ENCODE measurements at regions not wholly inside any gene's neighbourhood (a gene's known extent, or its start where the extent isn't known, plus 50 kb on each side); places are given as distances from the start of the nearest gene placed in this dataset.

DNA sequence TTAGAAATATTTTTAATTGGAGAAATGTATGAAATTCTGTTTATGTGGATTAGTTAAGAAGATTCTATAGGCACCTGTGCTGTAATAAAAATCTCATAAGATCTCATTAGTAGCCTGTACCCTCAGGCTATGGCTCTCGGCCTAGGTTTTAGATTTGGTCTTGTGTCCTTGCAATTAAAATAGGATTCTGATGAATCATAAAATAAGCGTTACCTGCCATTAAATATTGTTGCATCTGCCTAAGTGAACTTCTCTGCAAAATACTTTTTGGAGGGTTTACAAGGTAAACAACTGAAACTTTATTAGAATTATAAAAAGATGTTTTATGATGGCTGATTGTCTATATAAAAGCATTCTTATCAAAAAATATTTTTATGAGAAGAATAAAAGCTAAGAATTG lies 804.1 kb upstream of the ANO3 start:
- Mint-ChIP-seq H3K27ac (no peak overlapping the region), H3K36me3 (ENCODE audit: low read depth) (no peaks in the 10 kb centered on the region), H3K27me3 (ENCODE audit: low read depth, poor library complexity) (no peaks in the 10 kb centered on the region), H3K4me3 (no peak overlapping the region), H3K4me1 (no peaks in the 10 kb centered on the region), H3K9me3 (no peaks in the 10 kb centered on the region)
- TF ChIP-seq CTCF (IDR thresholded peaks at IDR 0.05): no peak
- no peak for DNase-seq

DNA sequence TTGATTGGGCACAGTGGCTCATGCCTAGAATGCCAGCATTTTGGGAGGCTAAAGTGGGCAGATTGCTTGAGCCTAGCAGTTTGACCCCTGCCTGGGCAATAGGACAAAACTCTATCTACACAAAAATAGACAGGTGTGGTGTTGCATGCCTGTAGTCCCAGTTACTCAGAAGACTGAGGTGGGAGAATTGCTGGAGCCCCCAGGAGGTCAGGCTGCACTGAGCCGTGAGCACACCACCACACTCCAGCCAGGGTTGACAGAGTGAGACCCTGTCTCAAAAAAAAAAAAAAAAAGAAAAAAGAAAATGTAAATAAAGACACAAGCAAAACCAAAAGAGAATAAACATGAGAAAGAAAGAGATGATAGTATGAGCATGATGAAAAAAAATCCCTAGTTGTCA lies 802.4 kb upstream of the ANO3 start:
- Mint-ChIP-seq H3K4me1 (no peaks in the 10 kb centered on the region), H3K36me3 (ENCODE audit: low read depth) (no peaks in the 10 kb centered on the region), H3K9me3 (no peaks in the 10 kb centered on the region), H3K27me3 (ENCODE audit: low read depth, poor library complexity) (no peaks in the 10 kb centered on the region), H3K27ac (no peak overlapping the region), H3K4me3 (no peak overlapping the region)
- DNase-seq: no peak
- TF ChIP-seq CTCF (IDR thresholded peaks at IDR 0.05): no peak

DNA sequence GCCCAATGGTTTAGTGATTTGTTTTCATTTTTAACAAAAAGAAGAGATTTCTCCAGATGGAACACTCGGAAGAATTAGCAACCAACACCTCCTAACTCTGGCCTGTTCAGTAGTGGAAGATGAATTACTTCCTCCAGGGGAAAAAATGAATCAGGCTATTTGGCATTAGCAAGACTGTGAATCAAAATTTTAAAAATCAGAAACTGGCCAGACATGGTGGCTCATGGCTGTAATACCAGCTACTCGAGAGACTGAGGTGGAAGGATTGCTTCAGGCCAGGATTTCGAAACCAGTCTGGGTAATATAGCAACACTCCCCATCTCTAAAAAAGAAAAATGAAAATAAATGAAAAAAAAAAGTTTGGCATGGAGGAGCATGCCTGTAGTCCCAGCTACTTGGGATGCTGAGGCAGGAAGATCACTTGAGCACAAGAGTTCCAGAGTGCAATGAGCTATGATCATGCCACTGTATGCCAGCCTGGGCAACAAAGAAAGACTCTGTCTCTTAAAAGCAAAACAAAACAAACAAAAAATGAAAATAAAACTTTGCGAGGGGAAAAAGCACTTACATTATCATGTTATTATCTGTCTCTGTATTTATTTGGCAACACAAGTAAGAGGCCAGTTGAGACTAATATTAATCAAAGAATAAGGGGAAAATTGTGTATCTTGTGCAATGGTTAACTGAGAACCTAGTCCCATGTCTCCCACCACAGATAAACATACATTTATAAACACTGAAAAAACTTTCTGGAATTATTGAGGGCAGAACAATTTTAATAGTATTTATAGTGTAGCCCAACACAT lies 796.3 kb upstream of the ANO3 start:
- Mint-ChIP-seq H3K4me3 (no peak overlapping the region), H3K36me3 (ENCODE audit: low read depth) (no peaks in the 10 kb centered on the region), H3K4me1 (no peaks in the 10 kb centered on the region), H3K9me3 (no peaks in the 10 kb centered on the region), H3K27me3 (ENCODE audit: low read depth, poor library complexity) (no peaks in the 10 kb centered on the region), H3K27ac (no peak overlapping the region)
- no peak for DNase-seq
- no peak for TF ChIP-seq CTCF (IDR thresholded peaks at IDR 0.05)

DNA sequence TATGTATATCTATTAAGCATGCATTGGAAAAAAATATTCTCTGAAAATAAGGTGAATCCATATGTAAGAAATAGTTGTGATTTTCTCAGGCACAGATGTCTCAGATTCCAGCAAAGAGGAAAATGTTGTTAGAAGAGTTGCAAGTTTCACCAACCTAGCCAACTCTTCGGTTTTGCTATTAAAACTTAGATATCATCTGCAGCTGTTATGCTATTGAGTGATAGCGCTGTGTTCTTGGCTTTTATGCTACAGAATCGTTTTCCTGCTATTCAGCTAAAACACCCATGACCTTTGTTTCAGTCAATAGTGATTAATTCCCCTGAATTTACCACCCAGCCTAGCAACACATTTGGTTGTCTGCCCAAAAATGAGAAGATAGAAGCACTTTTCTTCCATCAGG lies 795.6 kb upstream of the ANO3 start:
- no peaks in the 10 kb centered on the region for H3K36me3 Mint-ChIP-seq (ENCODE audit: low read depth)
- H3K4me1 Mint-ChIP-seq: no peaks in the 10 kb centered on the region
- no peak overlapping the region for H3K4me3 Mint-ChIP-seq
- no peak for TF ChIP-seq CTCF (IDR thresholded peaks at IDR 0.05)
- H3K27ac Mint-ChIP-seq: no peak overlapping the region
- DNase-seq: no peak
- no peaks in the 10 kb centered on the region for H3K9me3 Mint-ChIP-seq
- no peaks in the 10 kb centered on the region for H3K27me3 Mint-ChIP-seq (ENCODE audit: low read depth, poor library complexity)

- H3K4me1 Mint-ChIP-seq: no peaks in the 10 kb centered on the region
- DNase-seq: no peak
- no peak for TF ChIP-seq CTCF (IDR thresholded peaks at IDR 0.05)
Observed at GRCh38 chr11:25537393-25537792, 794.5 kb upstream of the ANO3 start.

DNA sequence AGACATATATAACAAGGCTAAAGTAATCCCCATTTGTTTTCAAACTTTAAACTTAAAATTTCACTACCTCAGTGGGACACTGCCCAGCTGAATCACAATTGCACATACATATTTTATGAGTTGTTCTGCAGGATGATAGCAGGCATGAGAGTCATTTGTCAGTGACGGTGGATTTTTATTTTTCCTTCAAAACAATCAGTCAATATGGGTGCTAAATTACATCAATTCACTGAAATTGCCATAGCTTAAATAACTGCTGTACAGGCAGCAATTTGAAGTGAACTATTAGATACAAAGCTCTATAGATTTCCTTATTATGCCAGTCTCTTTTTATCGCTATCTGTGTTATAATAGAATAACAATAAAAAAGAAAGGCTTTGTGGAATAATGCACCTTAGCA lies 784.6 kb upstream of the ANO3 start:
- Mint-ChIP-seq H3K27me3 (ENCODE audit: low read depth, poor library complexity) (no peaks in the 10 kb centered on the region), H3K27ac (no peak overlapping the region), H3K4me1 (no peaks in the 10 kb centered on the region), H3K9me3 (no peaks in the 10 kb centered on the region), H3K36me3 (ENCODE audit: low read depth) (no peaks in the 10 kb centered on the region), H3K4me3 (no peak overlapping the region)
- no peak for TF ChIP-seq CTCF (IDR thresholded peaks at IDR 0.05)
- no peak for DNase-seq

More at GRCh38 chr11:25537393-25537792, 794.5 kb upstream of the ANO3 start:
- no peaks in the 10 kb centered on the region for H3K36me3 Mint-ChIP-seq (ENCODE audit: low read depth)
- no peaks in the 10 kb centered on the region for H3K9me3 Mint-ChIP-seq
- H3K27ac Mint-ChIP-seq: no peak overlapping the region
- H3K27me3 Mint-ChIP-seq (ENCODE audit: low read depth, poor library complexity): no peaks in the 10 kb centered on the region
- no peak overlapping the region for H3K4me3 Mint-ChIP-seq

All from nephron progenitor cell (in vitro differentiated cells).